ENCODE measurements at regions not wholly inside any gene's neighbourhood (a gene's known extent, or its start where the extent isn't known, plus 50 kb on each side); places are given as distances from the start of the nearest gene placed in this dataset.
"Not testable (repeated sequence)": the region's sequence is repeated elsewhere in the genome, so short reads cannot be mapped to it uniquely, and the experiment has no call there.

GRCh38 chr4:130812117-130812765 is 1716.3 kb downstream of the C4orf33 start:
- DNase-seq (ENCODE audit: low spot score) = no peak

GRCh38 chr4:130814896-130815295 is 1718.9 kb downstream of the C4orf33 start:
- no peak for DNase-seq (ENCODE audit: low spot score)

GRCh38 chr4:130820448-130820847 is 1724.5 kb downstream of the C4orf33 start:
- no peak for DNase-seq (ENCODE audit: low spot score)

DNA sequence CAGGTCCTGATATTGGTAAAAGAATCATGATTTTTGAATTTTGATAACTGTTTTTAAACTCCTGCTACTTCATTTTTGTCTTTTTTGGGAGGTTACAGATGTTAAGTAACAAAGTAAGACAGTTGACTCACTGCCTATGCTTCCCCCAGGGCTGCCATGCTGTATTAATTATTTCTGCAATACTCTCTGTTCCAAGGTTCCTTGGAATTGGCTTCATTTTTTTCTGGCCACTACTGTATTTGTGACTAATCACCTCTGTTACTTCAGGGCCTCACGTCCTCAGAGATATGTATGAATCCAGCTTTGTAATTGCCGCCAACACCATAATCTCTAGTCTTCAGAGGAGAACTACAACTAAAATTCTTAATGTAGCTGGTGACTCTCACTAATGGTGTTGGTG is 1729.3 kb downstream of the C4orf33 start:
- no peak for DNase-seq (ENCODE audit: low spot score)

DNA sequence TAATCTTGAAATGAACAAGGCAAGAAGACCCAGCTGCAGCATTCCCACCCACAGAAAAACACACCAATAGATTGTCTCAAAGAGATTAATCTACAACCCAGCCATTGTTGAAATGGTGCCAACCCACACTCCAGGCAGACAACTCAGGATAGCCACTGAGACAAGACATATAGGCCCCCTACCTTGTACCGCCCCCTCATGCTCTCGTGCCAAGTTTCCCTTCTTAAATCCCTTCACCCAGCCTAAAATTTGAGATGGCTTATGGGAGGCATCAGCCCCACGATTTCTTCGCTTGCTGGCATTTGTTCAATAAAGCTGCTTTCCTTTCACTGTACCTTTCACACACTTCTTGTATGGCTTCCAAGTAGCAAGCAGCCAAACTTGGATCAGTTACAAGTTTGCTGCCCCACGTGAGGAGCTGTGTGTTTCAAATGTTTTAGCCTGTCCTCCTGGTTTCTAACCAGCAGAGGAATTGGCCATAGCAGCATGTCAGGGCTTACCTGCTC is 1754.1 kb downstream of the C4orf33 start:
- no peak for DNase-seq (ENCODE audit: low spot score)

DNA sequence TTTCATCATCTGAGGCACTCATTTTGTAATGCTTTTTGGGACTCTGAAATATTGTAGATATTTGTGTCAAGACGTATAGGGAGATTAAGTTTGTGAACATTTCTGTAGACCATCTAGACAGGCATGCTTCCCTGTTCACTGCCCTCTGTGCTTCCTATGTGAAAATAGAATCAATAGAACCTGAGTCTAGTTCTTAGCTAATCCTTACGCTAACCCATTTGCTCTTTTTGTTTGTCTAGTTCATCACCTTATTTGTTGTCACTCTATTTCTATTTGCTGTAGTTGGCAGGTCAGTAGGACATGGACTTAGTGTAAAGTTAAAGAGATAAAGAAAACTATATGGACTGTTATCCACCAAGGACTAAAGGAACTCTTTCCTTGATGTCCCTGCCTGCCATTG is 1755.2 kb downstream of the C4orf33 start:
- no peak for DNase-seq (ENCODE audit: low spot score)

- DNase-seq (ENCODE audit: low spot score) = no peak
Observed at GRCh38 chr4:130851932-130852331, 1756.0 kb downstream of the C4orf33 start.

DNA sequence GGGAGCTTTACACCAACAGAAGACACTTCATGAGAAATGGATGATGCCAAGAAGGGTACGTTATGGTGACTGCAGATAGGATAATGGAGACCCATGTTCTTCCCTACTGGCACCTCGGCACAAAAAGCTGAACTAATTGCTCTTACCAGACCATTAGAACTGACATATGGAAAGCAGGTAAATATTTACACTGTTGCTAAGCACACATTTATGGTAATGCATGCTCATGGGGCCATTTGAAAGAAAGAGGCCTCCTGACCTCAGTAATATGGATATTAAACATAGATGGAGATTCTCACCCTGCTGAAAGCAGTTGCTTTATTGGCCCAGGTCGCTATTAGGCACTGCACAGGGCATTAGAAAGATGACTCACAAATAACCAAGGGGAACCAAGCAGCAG is 1759.6 kb downstream of the C4orf33 start:
- DNase-seq (ENCODE audit: low spot score) = no peak

- no peak for DNase-seq (ENCODE audit: low spot score)
Observed at GRCh38 chr4:130859991-130860390, 1764.0 kb downstream of the C4orf33 start.

DNA sequence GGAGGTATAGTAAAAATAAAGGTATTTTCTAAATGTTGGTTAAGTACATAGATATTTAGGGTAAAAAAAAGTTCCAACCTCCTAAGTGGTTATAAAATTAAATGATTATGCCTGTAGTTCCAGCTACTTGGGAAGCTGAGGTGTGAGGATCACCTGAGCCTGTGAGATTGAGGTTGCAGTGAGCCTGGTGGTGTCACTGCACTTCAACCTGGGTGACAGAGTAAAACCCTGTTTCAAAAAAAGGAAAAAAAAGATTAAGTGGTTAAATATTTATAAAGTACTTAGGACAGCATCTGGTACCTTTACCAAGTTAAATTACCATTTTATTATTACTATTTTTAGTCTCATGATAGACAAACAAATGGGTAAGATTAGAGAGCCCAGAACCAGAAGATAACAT is 1801.0 kb downstream of the C4orf33 start:
- no peak for DNase-seq (ENCODE audit: low spot score)

DNA sequence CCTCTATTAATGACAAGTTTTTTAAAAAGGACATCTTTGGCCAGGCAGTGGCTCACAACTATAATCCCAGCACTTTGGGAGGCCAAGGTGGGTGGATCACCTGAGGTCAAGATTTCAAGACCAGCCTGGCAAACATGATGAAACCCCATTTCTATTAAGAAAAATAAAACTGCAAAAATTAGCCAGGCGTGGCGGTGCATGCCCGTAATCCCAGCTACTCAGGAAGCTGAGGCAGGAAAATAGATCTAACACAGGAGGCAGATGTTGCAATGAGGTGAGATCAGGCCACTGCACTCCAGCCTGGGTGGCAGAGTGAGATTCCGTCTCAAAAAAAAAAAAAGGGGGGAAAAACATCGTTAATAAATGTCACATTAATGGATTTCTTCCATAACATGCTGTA is 1805.4 kb downstream of the C4orf33 start:
- no peak for DNase-seq (ENCODE audit: low spot score)

DNA sequence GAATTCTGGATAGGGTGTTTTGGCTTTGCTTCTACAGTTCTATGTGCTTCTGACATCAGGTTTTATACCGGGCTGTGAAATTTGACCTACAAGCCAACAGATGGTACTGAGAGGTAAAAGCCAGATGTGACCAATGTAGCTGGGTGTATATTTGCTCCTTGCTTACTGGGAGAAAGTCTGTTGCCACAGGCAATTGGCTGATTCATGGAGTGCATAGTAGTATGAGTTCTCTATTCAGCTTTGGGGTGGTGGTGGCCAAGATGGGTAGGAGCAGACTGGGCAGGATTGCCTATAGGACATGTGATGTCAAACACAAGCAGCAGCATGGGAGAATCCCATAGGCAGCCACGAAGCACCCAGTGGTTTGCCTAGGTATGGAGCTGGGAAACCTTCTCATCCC is 1827.0 kb downstream of the C4orf33 start:
- DNase-seq (ENCODE audit: low spot score) = no peak

DNA sequence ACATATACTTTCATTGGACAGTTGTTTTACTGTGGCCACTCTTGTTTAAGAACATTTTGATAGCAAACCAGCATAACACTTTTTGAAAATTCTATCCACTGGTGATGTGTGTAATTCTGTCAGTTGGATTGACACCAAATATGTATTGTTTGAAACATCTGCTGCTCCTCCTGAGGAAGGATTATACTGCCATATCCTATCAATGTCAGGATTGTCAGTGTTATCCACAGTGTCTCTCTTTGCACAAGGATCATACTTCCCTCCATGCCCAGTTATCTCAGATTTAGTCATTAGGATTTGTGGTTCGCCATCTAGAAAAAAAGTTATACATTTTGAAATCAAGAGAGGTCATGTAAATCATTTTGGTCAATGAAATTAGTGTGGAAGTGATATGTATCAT is 1859.6 kb downstream of the C4orf33 start:
- no peak for DNase-seq (ENCODE audit: low spot score)

DNA sequence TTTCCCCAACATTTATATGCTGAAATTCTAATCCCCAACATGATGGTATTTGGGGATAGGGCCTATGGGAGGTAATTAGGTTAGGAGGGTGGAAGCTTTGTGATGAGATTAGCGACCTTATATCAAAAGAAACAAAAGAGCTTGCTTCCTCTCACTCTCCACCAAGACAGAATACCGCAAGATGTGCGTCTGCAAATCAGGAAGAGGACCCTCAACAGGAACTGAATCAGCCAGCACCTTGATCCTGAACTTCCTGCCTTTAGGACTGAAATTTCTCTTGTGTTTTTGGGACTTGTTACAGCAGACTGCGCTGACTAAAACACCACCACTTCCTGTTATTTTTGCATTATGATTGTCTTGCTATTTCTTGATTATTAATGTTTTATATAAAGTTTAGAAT is 1889.4 kb downstream of the C4orf33 start:
- DNase-seq (ENCODE audit: low spot score) = no peak

DNA sequence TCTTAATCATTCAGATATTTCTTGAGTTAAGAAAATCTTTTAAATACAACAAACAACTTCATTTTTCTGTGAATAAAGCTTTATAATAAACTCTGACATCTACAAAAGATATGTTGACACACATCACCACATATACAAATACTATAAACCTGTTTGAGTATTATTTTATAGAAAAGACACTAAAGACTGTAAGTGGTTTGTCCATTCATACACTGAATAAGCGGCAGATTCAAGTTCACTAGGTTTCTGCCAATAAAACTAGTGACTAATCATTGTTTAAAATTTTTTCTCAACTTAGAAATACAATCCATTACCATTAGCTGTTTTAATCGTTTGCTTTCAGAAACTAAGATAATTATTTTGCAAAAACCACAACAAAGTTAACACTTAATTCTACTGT is 1900.0 kb downstream of the C4orf33 start:
- no peak for DNase-seq (ENCODE audit: low spot score)

- no peak for DNase-seq (ENCODE audit: low spot score)
Observed at GRCh38 chr4:131001371-131001770, 1905.4 kb downstream of the C4orf33 start.

DNA sequence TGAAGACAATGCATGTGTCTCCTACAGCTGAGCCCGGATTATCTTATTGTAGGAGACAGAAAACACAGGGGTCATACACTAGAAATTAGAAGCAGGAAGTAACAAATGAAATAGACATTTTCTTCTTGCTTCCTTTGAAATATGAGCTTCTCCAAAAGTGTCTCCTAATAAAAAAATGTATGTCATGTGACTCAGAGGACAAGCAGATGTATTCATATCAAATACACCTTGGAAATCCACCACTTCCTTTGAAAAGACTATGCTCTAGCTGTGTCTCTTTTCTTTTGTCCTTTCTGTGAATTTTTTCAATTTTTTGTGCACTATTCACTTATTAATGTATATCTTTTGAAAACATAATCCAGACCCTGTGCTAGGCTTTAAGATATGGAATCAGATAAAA is 1906.2 kb downstream of the C4orf33 start:
- no peak for DNase-seq (ENCODE audit: low spot score)

DNA sequence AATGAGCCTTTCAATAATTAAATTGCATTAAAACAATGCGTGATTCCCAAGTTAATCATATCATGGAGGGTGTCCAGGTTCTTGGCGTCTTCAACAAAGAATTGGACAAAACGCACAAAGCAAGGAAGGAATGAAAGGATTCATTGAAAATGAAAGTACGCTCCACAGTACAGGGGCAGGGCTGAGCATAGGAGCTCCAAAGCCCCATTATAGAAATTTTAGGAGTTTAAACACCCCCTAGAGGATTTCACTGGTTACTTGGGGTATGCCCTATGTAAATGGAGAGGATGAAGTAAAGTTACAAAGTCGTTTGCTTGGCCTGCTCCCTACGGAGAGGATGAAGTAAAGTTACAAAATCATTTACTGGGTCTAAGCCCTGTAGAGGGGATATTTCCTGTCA is 1910.4 kb downstream of the C4orf33 start:
- no peak for DNase-seq (ENCODE audit: low spot score)

- not testable (repeated sequence) for DNase-seq (ENCODE audit: low spot score)
Observed at GRCh38 chr4:131011961-131012360, 1916.0 kb downstream of the C4orf33 start.

DNA sequence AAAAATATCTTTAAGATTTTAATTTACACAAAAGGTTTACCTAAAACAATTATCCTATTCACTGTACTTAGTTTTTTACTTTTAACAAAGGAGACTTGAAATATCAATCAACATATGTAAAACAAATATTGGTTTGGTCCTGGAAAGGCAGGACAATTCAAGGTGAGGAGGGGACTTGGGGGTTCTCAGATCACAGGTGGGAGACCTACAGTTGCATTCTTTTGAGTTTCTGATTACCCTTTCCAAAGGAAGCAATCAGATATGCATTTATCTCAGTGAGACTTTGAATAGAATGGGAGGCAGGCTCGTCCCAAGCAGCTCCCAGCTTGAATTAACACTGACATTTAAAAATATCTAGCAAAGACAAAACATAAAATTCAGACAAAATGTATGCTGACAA is 1917.3 kb downstream of the C4orf33 start:
- DNase-seq (ENCODE audit: low spot score) = no peak

DNA sequence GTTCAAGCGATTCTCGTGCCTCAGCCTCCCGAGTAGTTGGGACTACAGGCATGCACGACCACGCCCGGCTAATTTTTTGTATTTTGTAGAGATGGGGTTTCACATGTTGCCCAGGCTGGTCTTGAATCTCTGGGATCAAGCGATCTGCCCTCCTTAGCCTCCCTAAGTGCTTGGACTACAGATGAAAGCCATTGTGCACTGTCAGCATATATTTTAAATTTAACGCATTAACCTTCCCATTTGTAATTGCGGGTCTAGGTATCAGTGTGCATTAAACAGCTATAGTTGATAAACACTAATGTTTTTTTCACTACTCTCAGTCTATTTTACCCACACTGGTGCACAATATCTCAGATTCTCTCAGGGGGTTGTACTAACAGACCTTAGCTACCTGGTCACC is 1930.8 kb downstream of the C4orf33 start:
- no peak for DNase-seq (ENCODE audit: low spot score)

DNA sequence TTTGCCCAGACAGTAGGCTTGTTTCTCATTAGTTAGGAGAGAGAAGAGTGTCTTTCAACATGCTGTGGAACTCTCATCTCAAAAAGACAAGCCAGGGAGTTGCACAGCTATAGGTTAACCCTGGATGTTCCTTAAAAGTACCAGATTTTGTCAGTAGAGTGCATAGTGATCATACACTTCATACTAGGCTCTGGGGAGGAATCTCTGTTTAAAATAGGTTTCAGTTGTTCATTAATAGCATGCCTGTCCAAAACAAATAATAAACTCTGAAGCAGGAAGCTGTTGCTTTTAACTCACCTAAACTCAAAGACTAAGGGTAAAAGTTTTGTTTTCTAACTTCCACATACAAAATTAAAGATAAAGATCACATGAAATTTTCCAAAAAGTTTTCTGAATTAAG is 1948.4 kb downstream of the C4orf33 start:
- DNase-seq (ENCODE audit: low spot score) = no peak

GRCh38 chr4:131046821-131047220 is 1950.9 kb downstream of the C4orf33 start:
- DNase-seq (ENCODE audit: low spot score) = no peak

DNA sequence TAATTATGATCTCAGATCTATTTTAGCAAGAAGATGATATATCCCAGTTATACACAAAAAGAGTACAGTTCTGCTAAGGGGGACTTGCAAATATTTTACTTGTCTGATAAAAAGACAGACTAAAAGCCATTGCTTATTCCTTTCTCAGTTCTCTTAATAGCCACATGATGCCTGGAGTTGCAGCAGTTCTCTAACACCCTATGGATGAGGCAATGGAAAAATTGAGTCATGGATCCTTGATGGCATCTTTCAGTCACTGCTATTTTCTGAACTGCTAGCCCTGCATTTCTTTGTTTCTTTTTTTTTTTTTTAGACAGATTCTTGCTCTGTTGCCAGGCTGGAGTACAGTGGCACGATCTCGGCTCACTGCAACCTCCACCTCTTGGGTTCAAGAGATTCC is 1956.7 kb downstream of the C4orf33 start:
- DNase-seq (ENCODE audit: low spot score) = no peak
